Esophagus muscularis mucosa (tissue), 3 donors: ENCODE measurements at regions not wholly inside any gene's neighbourhood (a gene's known extent, or its start where the extent isn't known, plus 50 kb on each side); places are given as distances from the start of the nearest gene placed in this dataset.
"Not testable (repeated sequence)": the region's sequence is repeated elsewhere in the genome, so short reads cannot be mapped to it uniquely, and the experiment has no call there.

Experiments
- CTCF ChIP-seq, 3 experiments: fragments of 200-600 bp in 2 of 3; fragments of 450-650 bp in 1 of 3; sonication (generic) in 2 of 3; IDR thresholded peaks; one replicate each; pipeline ENCODE4 v1.5.1; 2017 to 2019; ENCODE audit warnings: antibody characterized with exemption in 3 of 3, mild to moderate bottlenecking in 2 of 3, moderate library complexity in 1 of 3
- POLR2AphosphoS5 ChIP-seq, 2 donors: sonication (generic); formaldehyde crosslinking; IDR thresholded peaks; one replicate each; pipeline ENCODE4 v1.6.1; 2017; ENCODE audit warnings: antibody characterized with exemption in 2 of 2

- TF ChIP-seq CTCF, POLR2AphosphoS5 (IDR thresholded peaks at IDR 0.05): not testable (repeated sequence)
Observed at GRCh38 chr1:120272242-120272641, 95.9 kb upstream of the SEC22B start.
